ENCODE measurements at regions not wholly inside any gene's neighbourhood (a gene's known extent, or its start where the extent isn't known, plus 50 kb on each side); places are given as distances from the start of the nearest gene placed in this dataset.

DNA sequence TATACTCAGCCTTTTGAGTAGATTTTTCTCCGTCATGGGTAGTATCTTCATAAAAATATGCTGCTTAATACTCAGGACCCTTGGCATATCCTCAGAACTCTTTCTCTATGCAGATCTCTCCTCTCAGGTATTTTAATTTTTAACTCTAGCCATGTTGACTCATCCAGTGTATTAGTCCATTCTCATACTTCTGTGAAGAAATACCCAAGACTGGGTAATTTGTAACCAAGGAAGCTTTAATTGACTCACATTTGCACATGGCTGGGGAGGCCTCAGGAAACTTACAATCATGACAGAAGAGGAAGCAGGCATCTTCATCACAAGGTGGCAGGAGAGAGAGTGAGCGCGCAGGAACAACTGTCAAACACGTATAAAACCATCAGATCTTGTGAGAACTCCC, 129.3 kb upstream of the CD96 start:
- no peaks in the 10 kb centered on the region for H3K4me1 Mint-ChIP-seq
- H3K27me3 Mint-ChIP-seq (ENCODE audit: low read depth in 3 of 3): peaks cover 2 to 5% (median 2%) of the 10 kb centered on the region in 3 donors
- no peak for DNase-seq
- H3K4me3 Mint-ChIP-seq: no peak overlapping the region
- no peaks in the 10 kb centered on the region for H3K36me3 Mint-ChIP-seq
- no peak overlapping the region for H3K27ac Mint-ChIP-seq
- peaks cover 0 to 1% (median 0%) of the 10 kb centered on the region in 6 donors for H3K9me3 Mint-ChIP-seq

DNA sequence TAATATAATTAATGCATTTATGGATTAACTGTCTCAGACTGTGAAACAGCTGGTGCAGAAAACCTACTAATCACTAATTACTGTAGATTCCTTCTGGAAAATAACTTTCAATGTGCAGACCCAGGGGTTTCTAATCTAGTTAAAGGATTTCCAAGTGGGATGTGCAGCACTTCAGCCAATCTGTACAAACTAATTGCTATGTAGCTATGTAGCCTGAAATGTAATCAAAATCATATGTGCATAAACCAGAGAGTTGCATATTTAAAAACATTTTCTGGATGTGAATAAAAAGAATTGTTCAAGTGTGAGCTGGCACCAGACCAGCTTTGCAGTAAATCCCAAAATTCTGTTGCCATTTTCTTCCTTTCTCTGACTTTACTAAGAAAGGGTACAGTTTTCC, 127.5 kb upstream of the CD96 start:
- DNase-seq: no peak
- peaks cover 0 to 2% (median 0%) of the 10 kb centered on the region in 6 donors for H3K9me3 Mint-ChIP-seq
- H3K4me3 Mint-ChIP-seq: no peak overlapping the region
- no peak overlapping the region for H3K27ac Mint-ChIP-seq
- H3K4me1 Mint-ChIP-seq: no peaks in the 10 kb centered on the region
- H3K36me3 Mint-ChIP-seq: peaks cover 0 to 3% (median 0%) of the 10 kb centered on the region in 3 donors
- peaks cover 5 to 7% (median 6%) of the 10 kb centered on the region in 3 donors for H3K27me3 Mint-ChIP-seq (ENCODE audit: low read depth in 3 of 3)

DNA sequence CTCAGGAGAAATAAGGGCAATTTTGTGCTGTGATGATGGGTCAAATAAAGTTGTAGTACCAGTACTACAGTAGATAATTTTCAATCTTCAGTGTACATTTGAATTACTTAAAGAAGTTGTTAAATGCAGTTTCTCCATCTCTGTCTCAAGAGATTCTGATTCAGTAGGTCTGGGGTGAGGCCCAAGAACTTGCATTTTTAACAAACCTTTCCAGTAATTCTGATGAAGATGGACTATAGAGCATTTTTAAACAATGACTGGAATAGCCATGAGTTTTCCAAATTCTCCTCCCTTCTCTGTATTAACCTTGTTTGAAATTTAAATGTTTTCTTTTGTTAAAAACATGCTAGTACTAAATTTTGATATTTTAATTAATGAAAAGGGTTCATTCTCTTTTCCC, 127.0 kb upstream of the CD96 start:
- H3K4me1 Mint-ChIP-seq: no peaks in the 10 kb centered on the region
- H3K27ac Mint-ChIP-seq: no peak overlapping the region
- DNase-seq: no peak
- peaks cover 0 to 2% (median 0%) of the 10 kb centered on the region in 6 donors for H3K9me3 Mint-ChIP-seq
- peaks cover 5 to 7% (median 6%) of the 10 kb centered on the region in 3 donors for H3K27me3 Mint-ChIP-seq (ENCODE audit: low read depth in 3 of 3)
- H3K36me3 Mint-ChIP-seq: peaks cover 0 to 3% (median 0%) of the 10 kb centered on the region in 3 donors
- no peak overlapping the region for H3K4me3 Mint-ChIP-seq

DNA sequence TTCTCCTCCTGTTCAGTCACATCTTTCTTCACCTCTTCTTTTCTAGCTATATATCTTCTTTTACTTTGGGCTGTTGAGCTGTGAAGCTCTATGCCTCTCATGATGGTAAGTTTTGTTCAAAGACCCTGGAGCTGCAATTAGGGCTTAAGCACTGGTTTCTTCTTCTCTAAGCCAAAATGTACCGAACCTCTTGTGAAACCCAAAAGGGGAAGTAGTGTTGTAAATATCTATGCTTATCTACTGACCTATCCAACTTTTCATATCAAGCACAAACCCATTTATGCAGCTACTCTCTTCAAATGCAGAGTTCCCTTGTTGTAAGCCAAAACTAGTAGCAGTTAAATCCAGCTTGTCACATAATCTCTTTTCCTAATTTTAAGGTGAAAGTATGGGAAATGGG, 123.6 kb upstream of the CD96 start:
- DNase-seq: no peak
- H3K4me1 Mint-ChIP-seq: no peaks in the 10 kb centered on the region
- no peak overlapping the region for H3K27ac Mint-ChIP-seq
- peaks cover 5 to 12% (median 7%) of the 10 kb centered on the region in 3 donors for H3K27me3 Mint-ChIP-seq (ENCODE audit: low read depth in 3 of 3)
- peaks cover 0 to 3% (median 0%) of the 10 kb centered on the region in 3 donors for H3K36me3 Mint-ChIP-seq
- H3K9me3 Mint-ChIP-seq: peaks cover 0 to 4% (median 0%) of the 10 kb centered on the region in 6 donors
- H3K4me3 Mint-ChIP-seq: no peak overlapping the region

DNA sequence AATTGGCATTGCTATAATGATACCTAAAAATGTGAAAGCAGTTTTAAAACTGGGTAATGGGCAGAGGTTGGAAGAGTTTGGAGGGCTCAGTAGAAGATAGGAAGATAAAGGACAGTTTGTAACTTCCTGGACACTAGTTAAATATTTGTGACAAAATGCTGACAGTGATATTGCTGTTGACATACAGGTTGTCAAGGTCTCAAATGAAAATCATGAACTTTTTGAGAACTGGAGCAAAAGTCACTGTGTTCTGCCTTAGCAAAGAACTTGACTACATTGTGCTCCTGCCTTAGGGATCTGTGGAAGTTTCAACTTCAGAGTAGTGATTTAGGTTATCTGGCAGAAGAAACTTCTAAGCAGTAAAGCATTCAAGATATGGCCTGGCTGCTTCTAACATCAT, 113.7 kb upstream of the CD96 start:
- Mint-ChIP-seq H3K4me1 (no peaks in the 10 kb centered on the region), H3K36me3 (no peaks in the 10 kb centered on the region), H3K27ac (no peak overlapping the region), H3K4me3 (no peak overlapping the region), H3K27me3 (ENCODE audit: low read depth in 3 of 3) (peaks cover 3 to 9% (median 6%) of the 10 kb centered on the region in 3 donors), H3K9me3 (peaks cover 0 to 5% (median under 1%) of the 10 kb centered on the region in 6 donors)
- no peak for DNase-seq

DNA sequence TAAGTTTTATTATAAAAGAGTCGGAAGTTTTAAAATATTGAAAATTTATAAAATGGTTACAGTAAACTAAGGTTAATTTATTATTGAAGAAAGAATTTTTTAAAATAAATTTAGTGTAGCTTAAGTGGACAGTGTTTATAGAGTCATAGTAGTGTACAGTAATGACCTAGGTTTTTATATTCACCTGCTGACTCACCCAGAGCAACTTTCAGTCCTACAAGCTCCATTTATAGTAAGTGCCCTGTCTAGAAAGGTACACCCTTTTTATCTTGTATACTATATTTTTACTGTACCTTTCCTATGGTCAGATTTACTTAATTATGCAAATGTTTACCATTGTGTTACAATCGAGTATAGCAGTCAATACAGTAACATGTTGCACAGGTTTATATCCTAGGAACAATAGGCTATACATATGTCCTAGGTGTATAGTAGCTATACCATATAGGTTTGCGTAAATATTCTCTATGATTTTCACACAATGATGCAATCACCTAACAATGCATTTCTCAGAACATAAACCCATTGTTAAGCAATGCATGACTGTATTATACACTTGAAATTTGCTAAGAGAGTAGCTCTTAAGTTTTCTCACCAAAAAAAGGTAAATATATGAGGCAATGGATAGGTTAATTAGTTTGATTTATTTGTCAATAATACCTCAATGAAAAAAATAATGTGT, 106.9 kb upstream of the CD96 start:
- Mint-ChIP-seq H3K36me3 (no peaks in the 10 kb centered on the region), H3K27me3 (ENCODE audit: low read depth in 3 of 3) (peaks cover 2 to 4% (median 2%) of the 10 kb centered on the region in 3 donors), H3K4me1 (no peaks in the 10 kb centered on the region), H3K9me3 (peaks cover 0 to 5% (median 0%) of the 10 kb centered on the region in 6 donors), H3K4me3 (no peak overlapping the region), H3K27ac (no peak overlapping the region)
- DNase-seq: no peak

DNA sequence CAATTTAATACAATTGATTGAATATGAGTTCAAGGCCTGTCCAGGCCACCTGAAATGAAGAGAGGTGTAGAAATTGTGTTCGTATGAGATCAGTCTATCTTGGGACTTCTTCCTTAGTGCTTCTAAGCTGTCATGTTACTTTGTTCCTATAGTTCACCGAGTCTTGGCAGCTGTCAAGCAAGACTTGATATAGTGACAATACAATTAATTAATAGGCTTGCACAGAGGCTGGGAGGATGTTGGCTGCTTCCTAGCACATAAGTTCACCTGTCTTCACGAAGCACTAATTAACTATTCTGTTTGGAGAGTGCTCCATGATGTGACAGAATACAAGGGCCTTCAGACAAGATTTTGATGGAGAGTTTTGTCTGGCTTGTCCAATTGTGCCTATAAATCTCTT, 103.7 kb upstream of the CD96 start:
- no peaks in the 10 kb centered on the region for H3K36me3 Mint-ChIP-seq

DNA sequence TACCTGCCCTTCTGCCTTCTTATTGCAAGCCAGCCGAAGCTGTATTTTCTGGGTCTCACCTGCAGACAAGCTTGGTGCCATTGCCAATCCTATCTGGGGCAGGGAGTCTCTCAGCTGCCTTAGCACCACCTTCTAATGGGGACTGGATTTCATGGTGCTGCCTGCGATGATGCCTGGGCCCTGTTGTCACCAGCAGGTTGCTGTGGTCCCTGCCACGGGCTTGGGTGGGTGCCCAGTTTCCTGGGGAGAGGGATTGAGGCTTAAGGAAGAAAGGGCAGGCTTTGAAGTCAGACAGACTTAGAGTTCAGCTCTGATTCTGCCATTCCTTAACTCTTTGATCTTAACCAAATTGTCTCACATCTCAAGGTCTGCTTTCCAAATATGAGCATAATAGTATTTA, 87.4 kb upstream of the CD96 start:
- Mint-ChIP-seq H3K27me3 (ENCODE audit: low read depth in 3 of 3) (peaks cover 0 to 5% (median under 1%) of the 10 kb centered on the region in 3 donors), H3K4me3 (no peak overlapping the region), H3K27ac (no peak overlapping the region), H3K4me1 (no peaks in the 10 kb centered on the region), H3K36me3 (no peaks in the 10 kb centered on the region), H3K9me3 (no peaks in the 10 kb centered on the region)
- DNase-seq: no peak

More for the DNA sequence above, 103.7 kb upstream of the CD96 start:
- no peak for DNase-seq
- Mint-ChIP-seq H3K4me1 (no peaks in the 10 kb centered on the region), H3K27ac (no peak overlapping the region), H3K27me3 (ENCODE audit: low read depth in 3 of 3) (no peaks in the 10 kb centered on the region), H3K4me3 (no peak overlapping the region), H3K9me3 (peaks cover 0 to 3% (median 0%) of the 10 kb centered on the region in 6 donors)

DNA sequence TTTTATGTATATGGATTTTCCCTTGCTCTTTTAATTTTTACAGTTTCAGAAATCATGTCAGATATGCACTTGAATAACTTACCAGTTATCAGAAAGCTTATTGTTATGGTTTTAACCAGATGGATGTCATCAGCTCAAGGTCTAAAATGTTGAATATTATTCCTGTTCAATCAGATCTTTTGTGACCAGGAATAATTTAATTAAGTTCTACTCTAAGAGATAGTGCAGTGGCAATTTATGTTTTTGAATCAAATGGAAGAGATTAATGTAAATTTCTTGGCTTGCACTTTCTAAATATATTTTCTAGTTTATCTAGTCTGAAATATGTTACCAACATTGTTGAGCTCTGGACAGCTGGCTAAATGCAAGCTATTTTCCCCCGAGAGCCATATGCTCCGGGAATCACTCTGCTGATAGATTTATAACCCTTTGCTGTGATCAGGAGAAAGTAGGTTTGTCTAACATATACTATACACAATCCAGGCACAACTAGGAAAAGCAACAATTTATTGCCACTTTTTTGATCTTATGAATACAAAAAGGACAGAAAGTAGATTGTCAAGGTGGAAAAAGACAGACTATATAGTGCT, 76.8 kb upstream of the CD96 start:
- no peak for DNase-seq
- Mint-ChIP-seq H3K4me3 (no peak overlapping the region), H3K4me1 (no peaks in the 10 kb centered on the region), H3K27ac (no peak overlapping the region), H3K9me3 (peaks cover 0 to 3% (median 0%) of the 10 kb centered on the region in 6 donors), H3K36me3 (no peaks in the 10 kb centered on the region), H3K27me3 (ENCODE audit: low read depth in 3 of 3) (peaks cover 0 to 12% (median 10%) of the 10 kb centered on the region in 3 donors)

DNA sequence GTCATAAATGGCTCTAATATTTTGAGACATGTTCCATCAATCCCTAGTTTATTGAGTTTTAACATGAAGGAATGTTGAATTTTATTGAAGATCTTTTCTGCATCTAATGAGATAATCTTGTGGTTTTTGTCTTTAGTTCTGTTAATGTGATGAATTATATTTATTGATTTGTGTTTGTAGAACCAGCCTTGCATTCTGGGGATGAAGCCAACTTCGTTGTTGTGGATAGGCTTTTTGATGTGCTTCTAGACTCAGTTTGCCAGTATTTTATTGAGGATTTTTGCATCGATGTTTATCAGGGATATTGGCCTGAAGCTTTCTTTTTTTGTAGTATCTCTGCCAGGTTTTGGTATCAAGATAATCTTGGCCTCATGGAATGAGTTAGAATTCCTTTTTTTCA, 72.0 kb upstream of the CD96 start:
- no peak overlapping the region for H3K27ac Mint-ChIP-seq
- no peak overlapping the region for H3K4me3 Mint-ChIP-seq
- H3K9me3 Mint-ChIP-seq: peaks cover 0 to 4% (median 0%) of the 10 kb centered on the region in 6 donors
- H3K36me3 Mint-ChIP-seq: no peaks in the 10 kb centered on the region
- peaks cover 0 to 17% (median 12%) of the 10 kb centered on the region in 3 donors for H3K27me3 Mint-ChIP-seq (ENCODE audit: low read depth in 3 of 3)
- H3K4me1 Mint-ChIP-seq: no peaks in the 10 kb centered on the region
- no peak for DNase-seq

DNA sequence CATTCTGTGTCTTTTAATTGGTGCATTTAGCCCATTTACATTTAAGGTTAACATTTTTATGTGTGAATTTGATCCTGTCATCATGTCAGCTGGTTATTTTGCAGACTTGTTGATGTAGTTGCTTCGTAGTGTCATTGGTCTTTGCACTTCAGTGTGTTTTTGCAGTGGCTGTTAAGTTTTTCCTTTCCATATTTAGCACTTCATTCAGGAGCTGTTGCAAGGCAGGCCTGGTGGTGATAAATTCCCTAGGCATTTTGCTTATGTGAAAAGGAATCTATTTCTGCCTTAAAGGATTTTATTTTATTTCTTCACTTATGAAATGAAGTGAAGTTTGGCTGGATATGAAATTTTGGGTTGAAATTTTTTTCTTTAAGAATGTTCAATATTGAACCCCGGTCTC, 70.2 kb upstream of the CD96 start:
- H3K4me1 Mint-ChIP-seq: no peaks in the 10 kb centered on the region
- peaks cover 0 to 4% (median 0%) of the 10 kb centered on the region in 6 donors for H3K9me3 Mint-ChIP-seq
- H3K27ac Mint-ChIP-seq: no peak overlapping the region
- H3K36me3 Mint-ChIP-seq: no peaks in the 10 kb centered on the region
- peaks cover 0 to 14% (median 8%) of the 10 kb centered on the region in 3 donors for H3K27me3 Mint-ChIP-seq (ENCODE audit: low read depth in 3 of 3)
- DNase-seq: no peak
- no peak overlapping the region for H3K4me3 Mint-ChIP-seq

DNA sequence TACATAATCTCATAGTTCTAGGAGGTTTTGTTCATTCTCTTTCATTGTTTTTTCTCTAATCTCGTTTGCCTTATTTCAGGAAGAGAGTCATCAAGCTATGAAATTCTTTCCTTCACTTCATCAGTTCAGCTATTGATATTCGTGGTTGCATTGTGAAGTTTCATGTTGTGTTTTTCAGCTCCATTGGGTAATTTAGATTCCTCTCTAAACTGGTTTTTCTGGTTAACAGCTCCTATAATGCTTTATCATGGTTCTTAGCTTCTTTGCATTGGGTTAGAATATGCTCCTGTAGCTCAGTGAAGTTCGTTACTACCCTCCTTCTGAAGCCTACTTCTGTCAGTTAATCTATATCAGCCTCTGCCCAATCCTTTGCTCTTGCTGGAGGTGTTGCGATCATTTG, 69.4 kb upstream of the CD96 start:
- Mint-ChIP-seq H3K9me3 (peaks cover 0 to 4% (median 0%) of the 10 kb centered on the region in 6 donors), H3K27me3 (ENCODE audit: low read depth in 3 of 3) (peaks cover 0 to 14% (median 8%) of the 10 kb centered on the region in 3 donors), H3K27ac (no peak overlapping the region), H3K4me1 (no peaks in the 10 kb centered on the region), H3K4me3 (no peak overlapping the region), H3K36me3 (no peaks in the 10 kb centered on the region)
- DNase-seq: no peak

DNA sequence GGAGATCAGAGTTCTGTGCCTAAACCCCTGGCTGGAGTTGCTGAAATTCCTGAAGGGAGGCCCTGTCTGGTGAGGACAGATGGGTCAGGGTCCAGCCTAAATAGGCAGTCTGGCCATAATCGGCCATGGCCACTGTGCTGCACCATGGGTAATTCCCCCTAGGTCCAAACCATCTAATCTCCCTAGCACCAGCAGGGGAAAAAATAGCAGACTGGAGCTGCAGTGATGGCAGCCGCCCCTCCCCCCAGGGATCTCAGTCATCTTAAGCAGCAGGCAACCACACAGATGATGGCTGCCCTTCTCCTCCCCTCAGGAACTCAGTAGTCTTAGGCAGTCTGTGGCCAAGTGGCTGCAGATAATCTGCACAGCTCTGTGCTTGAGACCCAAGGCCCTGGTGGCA, 68.4 kb upstream of the CD96 start:
- H3K27ac Mint-ChIP-seq: no peak overlapping the region
- H3K9me3 Mint-ChIP-seq: peaks cover 0 to 4% (median 0%) of the 10 kb centered on the region in 6 donors
- DNase-seq: no peak
- no peaks in the 10 kb centered on the region for H3K36me3 Mint-ChIP-seq
- no peak overlapping the region for H3K4me3 Mint-ChIP-seq
- peaks cover 0 to 12% (median 5%) of the 10 kb centered on the region in 3 donors for H3K27me3 Mint-ChIP-seq (ENCODE audit: low read depth in 3 of 3)
- no peaks in the 10 kb centered on the region for H3K4me1 Mint-ChIP-seq

DNA sequence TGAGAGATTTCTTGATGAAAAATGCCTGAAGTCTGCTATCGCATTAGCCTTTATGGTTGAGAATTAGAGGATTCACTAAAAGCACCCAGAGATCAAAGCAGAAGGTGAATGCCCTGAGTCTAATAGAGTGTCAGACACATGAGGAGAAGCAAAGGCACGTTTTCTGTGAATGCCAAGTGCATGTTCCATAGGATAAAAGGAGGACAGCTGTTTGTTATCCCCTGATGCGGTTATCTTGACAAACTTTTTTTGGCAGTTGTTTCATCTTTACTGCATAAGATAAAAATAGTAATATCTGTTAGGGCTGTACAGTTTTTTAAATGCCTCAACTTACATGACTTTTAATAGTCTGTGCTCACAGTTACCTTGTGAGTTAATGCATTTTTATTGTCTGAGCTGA, 65.3 kb upstream of the CD96 start:
- H3K36me3 Mint-ChIP-seq: no peaks in the 10 kb centered on the region
- H3K4me3 Mint-ChIP-seq: no peak overlapping the region
- no peaks in the 10 kb centered on the region for H3K9me3 Mint-ChIP-seq
- no peak for DNase-seq
- no peak overlapping the region for H3K27ac Mint-ChIP-seq
- peaks cover 2 to 10% (median 3%) of the 10 kb centered on the region in 3 donors for H3K27me3 Mint-ChIP-seq (ENCODE audit: low read depth in 3 of 3)
- H3K4me1 Mint-ChIP-seq: no peaks in the 10 kb centered on the region

Data from immature natural killer cell (primary cell).